ENCODE measurements at regions not wholly inside any gene's neighbourhood (a gene's known extent, or its start where the extent isn't known, plus 50 kb on each side); places are given as distances from the start of the nearest gene placed in this dataset.

- H3K4me3 ChIP-seq: no peak overlapping the region
- no peaks in the 10 kb centered on the region for H3K36me3 ChIP-seq
- no peaks in the 10 kb centered on the region for H3K4me1 ChIP-seq
- TF ChIP-seq POLR2AphosphoS5 (IDR thresholded peaks at IDR 0.05) (no peak), CTCF (IDR thresholded peaks at IDR 0.05) (no peak), POLR2A (IDR thresholded peaks at IDR 0.05) (no peak), EP300 (IDR thresholded peaks at IDR 0.05) (no peak)
- no peaks in the 10 kb centered on the region for H3K9me3 ChIP-seq
- ATAC-seq (ENCODE audit: low FRiP score in 2 of 2): no peak
- no peak for DNase-seq
- H3K27me3 ChIP-seq: no peaks in the 10 kb centered on the region
- H3K27ac ChIP-seq: no peak overlapping the region
- WGBS, 2 donors: 96 to 100% methylated on average over 1 of the region's 1 CpG
Observed at GRCh38 chr3:187550446-187550845, 119.7 kb downstream of the SST start.

- H3K27ac ChIP-seq: no peak overlapping the region
- no peaks in the 10 kb centered on the region for H3K4me1 ChIP-seq
- H3K4me3 ChIP-seq: no peak overlapping the region
- TF ChIP-seq POLR2A (IDR thresholded peaks at IDR 0.05) (no peak), POLR2AphosphoS5 (IDR thresholded peaks at IDR 0.05) (no peak), CTCF (IDR thresholded peaks at IDR 0.05) (no peak), EP300 (IDR thresholded peaks at IDR 0.05) (no peak)
- H3K36me3 ChIP-seq: no peaks in the 10 kb centered on the region
- 92 to 96% methylated on average over 5 of the region's 5 CpGs for WGBS, 2 donors
- no peaks in the 10 kb centered on the region for H3K27me3 ChIP-seq
- no peak for ATAC-seq (ENCODE audit: low FRiP score in 2 of 2)
- H3K9me3 ChIP-seq: no peaks in the 10 kb centered on the region
- DNase-seq: no peak
Observed at GRCh38 chr3:187545366-187545765, 124.8 kb downstream of the SST start.

- TF ChIP-seq CTCF (IDR thresholded peaks at IDR 0.05) (no peak), POLR2A (IDR thresholded peaks at IDR 0.05) (no peak), EP300 (IDR thresholded peaks at IDR 0.05) (no peak), POLR2AphosphoS5 (IDR thresholded peaks at IDR 0.05) (no peak)
- Histone ChIP-seq H3K9me3 (no peaks in the 10 kb centered on the region), H3K4me3 (no peak overlapping the region), H3K4me1 (no peaks in the 10 kb centered on the region), H3K27ac (no peak overlapping the region), H3K36me3 (no peaks in the 10 kb centered on the region), H3K27me3 (no peaks in the 10 kb centered on the region)
- DNase-seq (no peak), ATAC-seq (ENCODE audit: low FRiP score in 2 of 2) (no peak)
- WGBS, 2 donors: 82 to 85% methylated on average over 3 to 5 of the region's 5 CpGs
Observed at GRCh38 chr3:187544326-187544725, 125.9 kb downstream of the SST start.

- DNase-seq (no peak), ATAC-seq (ENCODE audit: low FRiP score in 2 of 2) (no peak)
- no peak overlapping the region for H3K4me3 ChIP-seq
- H3K36me3 ChIP-seq: no peaks in the 10 kb centered on the region
- WGBS, 2 donors: 90 to 92% methylated on average over 6 of the region's 6 CpGs
- H3K9me3 ChIP-seq: no peaks in the 10 kb centered on the region
- no peaks in the 10 kb centered on the region for H3K4me1 ChIP-seq
- TF ChIP-seq POLR2A (IDR thresholded peaks at IDR 0.05): no peak
- TF ChIP-seq EP300 (IDR thresholded peaks at IDR 0.05): no peak
- TF ChIP-seq CTCF (IDR thresholded peaks at IDR 0.05): no peak
- TF ChIP-seq POLR2AphosphoS5 (IDR thresholded peaks at IDR 0.05): no peak
- no peak overlapping the region for H3K27ac ChIP-seq
- H3K27me3 ChIP-seq: no peaks in the 10 kb centered on the region
Observed at GRCh38 chr3:187540847-187541246, 129.3 kb downstream of the SST start.

- Histone ChIP-seq H3K9me3 (no peaks in the 10 kb centered on the region), H3K36me3 (no peaks in the 10 kb centered on the region), H3K27me3 (no peaks in the 10 kb centered on the region), H3K27ac (no peak overlapping the region), H3K4me3 (no peak overlapping the region), H3K4me1 (no peaks in the 10 kb centered on the region)
- TF ChIP-seq EP300 (IDR thresholded peaks at IDR 0.05): no peak
- TF ChIP-seq CTCF (IDR thresholded peaks at IDR 0.05): no peak
- TF ChIP-seq POLR2AphosphoS5 (IDR thresholded peaks at IDR 0.05): no peak
- TF ChIP-seq POLR2A (IDR thresholded peaks at IDR 0.05): no peak
- DNase-seq (no peak), ATAC-seq (ENCODE audit: low FRiP score in 2 of 2) (no peak)
- WGBS, 2 donors: 85 to 89% methylated on average over 6 of the region's 6 CpGs
Observed at GRCh38 chr3:187536185-187536584, 134.0 kb downstream of the SST start.
